Erythroblast (primary cell): ENCODE measurements at regions not wholly inside any gene's neighbourhood (a gene's known extent, or its start where the extent isn't known, plus 50 kb on each side); places are given as distances from the start of the nearest gene placed in this dataset.

ENCODE experiments used
- GATA1 ChIP-seq: IDR thresholded peaks from 2 replicates; pipeline ENCODE4 v1.6.1; 2011; ENCODE audit warnings: low read depth, mild to moderate bottlenecking, control low read depth, low read length, moderate library complexity
- POLR2A ChIP-seq: IDR thresholded peaks from 2 replicates; pipeline ENCODE4 v1.6.1; 2011; ENCODE audit warnings: mild to moderate bottlenecking, low read length

- TF ChIP-seq POLR2A: no peak
- TF ChIP-seq GATA1: no peak
These were observed 1136.9 kb downstream of the BRD1 start for GRCh38 chr22:48690583-48691317.
